GM21515 (cell line): ENCODE measurements at regions not wholly inside any gene's neighbourhood (a gene's known extent, or its start where the extent isn't known, plus 50 kb on each side); places are given as distances from the start of the nearest gene placed in this dataset.
"Not testable (repeated sequence)": the region's sequence is repeated elsewhere in the genome, so short reads cannot be mapped to it uniquely, and the experiment has no call there.

ENCODE experiments used
- ATAC-seq: cut with Tn5 transposase; IDR thresholded peaks from one replicate; pipeline ENCODE4 v1.9.1; 2021; ENCODE audit not compliant: unreplicated experiment

GRCh38 chr2:4900861-4901770 is 791.1 kb upstream of the SOX11 start:
- ATAC-seq = no peak

GRCh38 chr2:4903656-4904348 is 788.4 kb upstream of the SOX11 start:
- ATAC-seq = no peak

- no peak for ATAC-seq
Observed at GRCh38 chr2:4908461-4908860, 783.7 kb upstream of the SOX11 start.

- ATAC-seq = no peak
Observed at GRCh38 chr2:4909346-4910009, 782.7 kb upstream of the SOX11 start.

- no peak for ATAC-seq
Observed at GRCh38 chr2:4914036-4914435, 778.1 kb upstream of the SOX11 start.

- no peak for ATAC-seq
Observed at GRCh38 chr2:4914551-4914950, 777.6 kb upstream of the SOX11 start.

- no peak for ATAC-seq
Observed at GRCh38 chr2:4915357-4915756, 776.8 kb upstream of the SOX11 start.

- no peak for ATAC-seq
Observed at GRCh38 chr2:4916094-4916493, 776.1 kb upstream of the SOX11 start.

- ATAC-seq = no peak
Observed at GRCh38 chr2:4930704-4931103, 761.5 kb upstream of the SOX11 start.

- no peak for ATAC-seq
Observed at GRCh38 chr2:4931721-4932365, 760.3 kb upstream of the SOX11 start.

GRCh38 chr2:4935291-4935690 is 756.9 kb upstream of the SOX11 start:
- ATAC-seq = not testable (repeated sequence)

- ATAC-seq = no peak
Observed at GRCh38 chr2:4937550-4937949, 754.6 kb upstream of the SOX11 start.

- ATAC-seq = no peak
Observed at GRCh38 chr2:4938206-4938605, 754.0 kb upstream of the SOX11 start.

GRCh38 chr2:4942441-4942840 is 749.7 kb upstream of the SOX11 start:
- ATAC-seq = no peak

- no peak for ATAC-seq
Observed at GRCh38 chr2:4947911-4948310, 744.3 kb upstream of the SOX11 start.

GRCh38 chr2:4951368-4951767 is 740.8 kb upstream of the SOX11 start:
- ATAC-seq = no peak

- ATAC-seq = no peak
Observed at GRCh38 chr2:4959219-4959618, 733.0 kb upstream of the SOX11 start.

- no peak for ATAC-seq
Observed at GRCh38 chr2:4962419-4962818, 729.8 kb upstream of the SOX11 start.

GRCh38 chr2:4963106-4963505 is 729.1 kb upstream of the SOX11 start:
- ATAC-seq = no peak

GRCh38 chr2:4964001-4964540 is 728.1 kb upstream of the SOX11 start:
- ATAC-seq = no peak

GRCh38 chr2:4964579-4964978 is 727.6 kb upstream of the SOX11 start:
- ATAC-seq = no peak
